Fibroblast of villous mesenchyme (primary cell): ENCODE measurements at regions not wholly inside any gene's neighbourhood (a gene's known extent, or its start where the extent isn't known, plus 50 kb on each side); places are given as distances from the start of the nearest gene placed in this dataset.
A peak's percentile ranks its signal among the peaks of the same experiment; 100 is the strongest.

Experiments
- DNase-seq: peaks from one replicate; pipeline ENCODE4 v3.0.0-alpha.2; 2010; ENCODE audit warnings: low read depth
- H3K4me3 ChIP-seq: 2 replicates; pipeline ENCODE4 v1.5.1; 2011; ENCODE audit warnings: low read depth, mild to moderate bottlenecking, low read length
- TF ChIP-seq, protein P1 (sequence below): IDR thresholded peaks from 2 replicates; pipeline ENCODE4 v1.5.1; 2012; ENCODE audit warnings: low read depth, mild to moderate bottlenecking, low read length; ENCODE audit not compliant: insufficient read depth

DNA sequence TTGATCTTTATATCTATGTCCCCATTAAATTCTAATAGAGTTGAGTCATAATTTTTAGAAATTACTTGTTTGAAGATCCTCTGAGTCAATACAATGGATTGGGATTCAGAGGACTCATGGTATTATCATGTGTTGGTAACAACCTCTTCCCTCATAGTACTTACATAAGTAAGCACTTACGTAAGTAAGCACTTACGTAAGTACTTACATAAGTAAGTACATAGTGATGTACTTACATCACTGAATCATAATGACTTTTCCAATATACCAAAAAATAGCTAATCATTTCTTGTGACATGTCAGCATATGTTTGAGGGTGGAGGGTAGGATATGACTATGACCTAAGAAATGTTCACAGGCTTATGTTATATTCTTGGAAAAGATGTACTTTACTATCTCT, 740.5 kb downstream of the SORCS1 start:
- peak; percentile 77 for DNase-seq
- TF ChIP-seq, protein P1, sequence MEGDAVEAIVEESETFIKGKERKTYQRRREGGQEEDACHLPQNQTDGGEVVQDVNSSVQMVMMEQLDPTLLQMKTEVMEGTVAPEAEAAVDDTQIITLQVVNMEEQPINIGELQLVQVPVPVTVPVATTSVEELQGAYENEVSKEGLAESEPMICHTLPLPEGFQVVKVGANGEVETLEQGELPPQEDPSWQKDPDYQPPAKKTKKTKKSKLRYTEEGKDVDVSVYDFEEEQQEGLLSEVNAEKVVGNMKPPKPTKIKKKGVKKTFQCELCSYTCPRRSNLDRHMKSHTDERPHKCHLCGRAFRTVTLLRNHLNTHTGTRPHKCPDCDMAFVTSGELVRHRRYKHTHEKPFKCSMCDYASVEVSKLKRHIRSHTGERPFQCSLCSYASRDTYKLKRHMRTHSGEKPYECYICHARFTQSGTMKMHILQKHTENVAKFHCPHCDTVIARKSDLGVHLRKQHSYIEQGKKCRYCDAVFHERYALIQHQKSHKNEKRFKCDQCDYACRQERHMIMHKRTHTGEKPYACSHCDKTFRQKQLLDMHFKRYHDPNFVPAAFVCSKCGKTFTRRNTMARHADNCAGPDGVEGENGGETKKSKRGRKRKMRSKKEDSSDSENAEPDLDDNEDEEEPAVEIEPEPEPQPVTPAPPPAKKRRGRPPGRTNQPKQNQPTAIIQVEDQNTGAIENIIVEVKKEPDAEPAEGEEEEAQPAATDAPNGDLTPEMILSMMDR, result no peak
- no peak overlapping the region for H3K4me3 ChIP-seq

DNA sequence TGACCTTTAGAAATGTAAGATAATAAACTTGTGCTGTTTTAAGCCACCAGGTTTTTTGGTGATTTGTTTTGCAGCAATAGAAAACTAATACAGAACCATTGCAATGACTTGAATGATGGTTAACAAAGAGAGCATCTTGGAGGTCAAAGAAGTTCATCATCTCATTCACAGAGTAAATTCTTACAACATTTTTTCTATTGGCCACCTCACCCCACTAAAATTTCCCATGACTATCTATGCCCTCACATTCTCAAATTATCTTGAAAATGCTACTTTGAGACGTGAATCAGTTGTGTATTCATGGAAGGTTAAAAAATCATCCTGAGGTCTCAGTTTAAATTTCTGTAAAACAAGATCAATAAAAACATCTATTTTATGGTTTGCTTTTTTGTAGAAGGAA, 754.2 kb downstream of the SORCS1 start:
- DNase-seq, result no peak
- TF ChIP-seq, protein P1, result no peak

DNA sequence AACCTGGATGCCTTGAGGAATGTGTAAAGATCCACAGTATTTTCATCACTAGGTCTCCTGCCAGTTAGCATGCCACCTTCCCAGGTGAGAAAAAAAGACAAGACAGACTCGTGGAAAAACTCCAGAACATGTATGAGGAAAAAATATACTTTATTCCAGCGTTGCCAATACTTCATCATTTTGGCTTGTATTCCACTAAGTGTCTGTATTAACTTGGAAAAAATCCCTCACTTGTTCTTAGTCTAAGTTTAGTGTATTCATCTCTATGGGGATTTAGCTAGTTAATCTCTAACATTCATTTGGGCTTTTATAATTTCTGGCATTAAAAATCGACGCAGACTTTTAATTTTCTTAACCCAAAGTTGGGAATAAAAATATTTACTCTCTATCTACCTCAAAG, 759.4 kb downstream of the SORCS1 start:
- TF ChIP-seq, protein P1, result no peak
- no peak overlapping the region for H3K4me3 ChIP-seq
- DNase-seq, result no peak

More for the DNA sequence above, 754.2 kb downstream of the SORCS1 start:
- no peak overlapping the region for H3K4me3 ChIP-seq

- H3K4me3 ChIP-seq, result no peak overlapping the region
- DNase-seq, result no peak
- TF ChIP-seq, protein P1, result no peak
Observed at GRCh38 chr10:106402458-106402857, 762.0 kb downstream of the SORCS1 start.

GRCh38 chr10:106401967-106402366, 762.5 kb downstream of the SORCS1 start:
- H3K4me3 ChIP-seq, result no peak overlapping the region
- no peak for DNase-seq
- TF ChIP-seq, protein P1, result no peak

DNA sequence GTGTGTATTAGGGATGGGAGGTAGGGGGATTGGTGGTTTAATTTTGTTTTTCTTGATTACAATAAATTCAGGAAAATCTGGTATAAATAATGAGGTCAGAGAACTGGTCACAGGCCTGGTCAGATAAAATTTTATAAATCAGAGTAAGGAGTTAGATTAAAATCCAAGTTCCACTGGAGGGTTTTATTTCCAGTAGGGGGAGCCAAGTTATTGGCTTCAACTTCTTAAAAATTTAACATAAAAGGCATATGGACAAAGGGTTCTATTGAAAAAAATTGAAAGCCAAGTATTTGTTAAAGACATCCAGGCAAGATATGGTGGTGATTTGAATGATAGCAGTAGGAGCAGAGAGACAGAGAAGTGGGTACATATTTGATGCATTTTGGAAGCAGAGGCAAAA, 763.3 kb downstream of the SORCS1 start:
- no peak overlapping the region for H3K4me3 ChIP-seq
- TF ChIP-seq, protein P1, result peak; percentile 26
- DNase-seq, result peak; percentile 11

DNA sequence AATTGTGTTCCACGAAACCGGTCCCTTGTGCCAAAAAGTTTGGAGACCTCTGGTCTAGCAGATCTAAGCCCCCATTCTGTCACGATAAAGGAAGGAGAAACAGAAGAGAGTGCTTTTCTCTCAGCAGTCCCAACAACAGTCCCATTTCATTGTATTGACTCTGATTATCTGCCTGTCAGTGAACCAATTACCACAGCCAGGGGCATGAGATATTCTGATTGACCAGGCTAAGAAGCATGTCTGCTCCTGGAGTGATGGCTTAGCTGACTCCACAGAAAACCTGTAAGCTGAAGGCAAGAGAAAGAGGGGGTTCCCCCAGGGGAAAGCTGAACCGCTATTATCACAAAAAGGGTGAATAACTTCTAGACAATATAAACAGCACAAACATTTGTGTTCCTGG, 765.4 kb downstream of the SORCS1 start:
- H3K4me3 ChIP-seq, result no peak overlapping the region
- DNase-seq, result no peak
- TF ChIP-seq, protein P1, result no peak
